NCI-H82 treated with DMSO at 0.1 percent for 48 hours (cell line): ENCODE measurements at regions not wholly inside any gene's neighbourhood (a gene's known extent, or its start where the extent isn't known, plus 50 kb on each side); places are given as distances from the start of the nearest gene placed in this dataset.
"Not testable (repeated sequence)": the region's sequence is repeated elsewhere in the genome, so short reads cannot be mapped to it uniquely, and the experiment has no call there.

ENCODE experiments used
- DNase-seq: peaks from one replicate; lab custom pipeline; 2025; ENCODE audit not compliant: unreplicated experiment; lab: John Stamatoyannopoulos, UW

- DNase-seq: no peak
Observed at GRCh38 chr9:1535599-1535998, 479.5 kb upstream of the SMARCA2 start.

- no peak for DNase-seq
Observed at GRCh38 chr9:1536522-1537170, 478.5 kb upstream of the SMARCA2 start.

GRCh38 chr9:1538301-1538700 lies 476.8 kb upstream of the SMARCA2 start:
- no peak for DNase-seq

GRCh38 chr9:1539216-1539615 lies 475.9 kb upstream of the SMARCA2 start:
- no peak for DNase-seq

GRCh38 chr9:1550636-1551035 lies 464.5 kb upstream of the SMARCA2 start:
- no peak for DNase-seq

GRCh38 chr9:1554081-1555035 lies 460.8 kb upstream of the SMARCA2 start:
- DNase-seq: no peak

GRCh38 chr9:1558666-1559065 lies 456.5 kb upstream of the SMARCA2 start:
- DNase-seq: not testable (repeated sequence)

- DNase-seq: no peak
Observed at GRCh38 chr9:1575939-1576338, 439.2 kb upstream of the SMARCA2 start.

GRCh38 chr9:1580215-1580614 lies 434.9 kb upstream of the SMARCA2 start:
- DNase-seq: no peak

GRCh38 chr9:1581926-1582325 lies 433.2 kb upstream of the SMARCA2 start:
- DNase-seq: no peak

- no peak for DNase-seq
Observed at GRCh38 chr9:1591310-1591709, 423.8 kb upstream of the SMARCA2 start.

- no peak for DNase-seq
Observed at GRCh38 chr9:1598270-1598669, 416.9 kb upstream of the SMARCA2 start.

- DNase-seq: no peak
Observed at GRCh38 chr9:1599961-1600360, 415.2 kb upstream of the SMARCA2 start.

GRCh38 chr9:1604942-1605560 lies 410.1 kb upstream of the SMARCA2 start:
- DNase-seq: no peak

GRCh38 chr9:1606253-1606652 lies 408.9 kb upstream of the SMARCA2 start:
- DNase-seq: no peak

GRCh38 chr9:1612886-1613285 lies 402.3 kb upstream of the SMARCA2 start:
- DNase-seq: no peak

- no peak for DNase-seq
Observed at GRCh38 chr9:1617419-1617818, 397.7 kb upstream of the SMARCA2 start.

- DNase-seq: no peak
Observed at GRCh38 chr9:1619915-1620710, 395.0 kb upstream of the SMARCA2 start.

- DNase-seq: no peak
Observed at GRCh38 chr9:1637401-1637800, 377.7 kb upstream of the SMARCA2 start.

- no peak for DNase-seq
Observed at GRCh38 chr9:1639166-1639565, 376.0 kb upstream of the SMARCA2 start.

- no peak for DNase-seq
Observed at GRCh38 chr9:1647776-1648175, 367.4 kb upstream of the SMARCA2 start.
